H1 (cell line): ENCODE measurements at regions not wholly inside any gene's neighbourhood (a gene's known extent, or its start where the extent isn't known, plus 50 kb on each side); places are given as distances from the start of the nearest gene placed in this dataset.

Source experiments
- CTCF ChIA-PET: fragments of 300-600 bp; sonication (Branson Sonifier 250); formaldehyde crosslinking; loops from one replicate; lab custom pipeline; 2021; ENCODE audit not compliant: partially characterized antibody; lab: Charles Lee
- POLR2A ChIA-PET: fragments of 300-600 bp; sonication (Branson Sonifier 250); formaldehyde crosslinking; loops from one replicate; lab custom pipeline; 2021; ENCODE audit warnings: inconsistent platforms; ENCODE audit not compliant: partially characterized antibody; lab: Charles Lee
- DNase-seq, 2 experiments: peaks; one replicate each; pipeline versions ENCODE4 v3.0.0 to v3.0.0-alpha.2; 2010 to 2022; ENCODE audit warnings: low spot score in 2 of 2, low read depth in 1 of 2, mixed read lengths in 1 of 2
- FAIRE-seq: peaks from 2 replicates; lab custom pipeline; 2011; peaks lifted over from hg19 to GRCh38; lab: Jason Lieb, UNC
- H2AFZ ChIP-seq: 2 replicates; pipeline ENCODE4 v1.8.1; 2012; ENCODE audit warnings: low read length, inconsistent platforms
- H2AK5ac ChIP-seq: 2 replicates; pipeline ENCODE4 v1.6.1; 2013; ENCODE audit warnings: low read depth, low read length
- H2BK120ac ChIP-seq: replicated peaks from 2 replicates; pipeline ENCODE3; 2013; ENCODE audit warnings: low read depth, low read length, inconsistent platforms
- H2BK12ac ChIP-seq: 2 replicates; pipeline ENCODE4 v1.6.1; 2013; ENCODE audit warnings: low read depth, low read length
- H2BK15ac ChIP-seq: 2 replicates; pipeline ENCODE4 v1.6.1; 2013; ENCODE audit warnings: low read length
- H2BK20ac ChIP-seq: 2 replicates; pipeline ENCODE4 v1.6.1; 2013; ENCODE audit warnings: low read length
- H2BK5ac ChIP-seq: 2 replicates; pipeline ENCODE4 v1.6.1; 2013; ENCODE audit warnings: low read depth, low read length
- H3K14ac ChIP-seq: 2 replicates; pipeline ENCODE4 v1.6.1; 2013; ENCODE audit warnings: inconsistent platforms; ENCODE audit not compliant: insufficient read length
- H3K18ac ChIP-seq: 2 replicates; pipeline ENCODE4 v1.6.1; 2013; ENCODE audit warnings: low read length; ENCODE audit errors: extremely low read depth
- H3K23ac ChIP-seq: 2 replicates; pipeline ENCODE4 v1.6.1; 2013; ENCODE audit warnings: inconsistent platforms; ENCODE audit not compliant: insufficient read length
- H3K23me2 ChIP-seq: 2 replicates; pipeline ENCODE4 v1.6.1; 2013; ENCODE audit warnings: low read depth, low read length
- H3K27ac ChIP-seq: 2 replicates; pipeline ENCODE4 v1.6.1; 2011; ENCODE audit warnings: low read depth, low read length, inconsistent platforms
- H3K27me3 ChIP-seq, 4 experiments: replicated peaks in 1 of 4; 1 replicate in 1 of 4; 2 replicates in 3 of 4; pipeline versions ENCODE4 v1.6.1 to v1.8.1; 2011 to 2013; ENCODE audit warnings: low read length in 3 of 4, mild to moderate bottlenecking in 3 of 4, inconsistent platforms in 2 of 4, mixed read lengths in 2 of 4, moderate library complexity in 1 of 4; ENCODE audit not compliant: control insufficient read depth in 3 of 4, insufficient read depth in 3 of 4; ENCODE audit errors: extremely low read depth in 1 of 4
- H3K36me3 ChIP-seq, 4 experiments: 2 replicates each; pipeline versions ENCODE4 v1.6.1 to v1.8.1; 2011 to 2013; ENCODE audit warnings: mild to moderate bottlenecking in 4 of 4, low read length in 3 of 4, moderate library complexity in 2 of 4, control low read depth in 1 of 4, inconsistent platforms in 1 of 4; ENCODE audit not compliant: insufficient read depth in 4 of 4, control insufficient read depth in 2 of 4
- H3K4ac ChIP-seq: replicated peaks from 2 replicates; pipeline ENCODE3; 2013; ENCODE audit warnings: low read length, low read depth, mixed read lengths, inconsistent platforms; ENCODE audit not compliant: insufficient read length
- H3K4me1 ChIP-seq, 4 experiments: replicated peaks in 1 of 4; 1 replicate in 1 of 4; 2 replicates in 3 of 4; pipeline versions ENCODE4 v1.6.1 to v1.8.1; 2011 to 2013; ENCODE audit warnings: low read length in 3 of 4, inconsistent platforms in 2 of 4, mixed read lengths in 1 of 4; ENCODE audit not compliant: insufficient read depth in 4 of 4, control insufficient read depth in 3 of 4
- H3K4me2 ChIP-seq, 2 experiments: 2 replicates each; pipeline versions ENCODE4 v1.6.1 to v1.8.1; 2011 to 2013; ENCODE audit warnings: low read depth in 2 of 2, low read length in 2 of 2, control low read depth in 1 of 2, inconsistent platforms in 1 of 2, mild to moderate bottlenecking in 1 of 2; ENCODE audit not compliant: insufficient read depth in 1 of 2
- H3K4me3 ChIP-seq, 4 experiments: fragments of 200-600, 300-600 bp in 1 of 4; sonication (generic), shearing (Covaris generic), sonication (Bioruptor Twin) in 1 of 4; 2 replicates each; pipeline versions ENCODE4 v1.5.1 to v1.8.1; 2011 to 2016; ENCODE audit warnings: low read length in 4 of 4, low read depth in 3 of 4, control low read depth in 2 of 4, inconsistent platforms in 2 of 4, mild to moderate bottlenecking in 2 of 4, mixed read lengths in 1 of 4, moderate library complexity in 1 of 4; ENCODE audit not compliant: insufficient read depth in 2 of 4; ENCODE audit errors: extremely low read depth in 1 of 4
- H3K56ac ChIP-seq: replicated peaks from 2 replicates; pipeline ENCODE3; 2013; ENCODE audit warnings: low read depth, mild to moderate bottlenecking, mixed read lengths, low read length, inconsistent platforms; ENCODE audit not compliant: insufficient read length
- H3K79me1 ChIP-seq: 2 replicates; pipeline ENCODE4 v1.6.1; 2013; ENCODE audit warnings: low read depth, low read length, control low read depth
- H3K79me2 ChIP-seq, 2 experiments: 2 replicates each; pipeline versions ENCODE4 v1.6.1 to v1.8.1; 2012 to 2013; ENCODE audit warnings: low read length in 2 of 2, mild to moderate bottlenecking in 2 of 2, inconsistent platforms in 1 of 2; ENCODE audit not compliant: insufficient read depth in 2 of 2, control insufficient read depth in 1 of 2
- H3K9ac ChIP-seq, 4 experiments: replicated peaks in 1 of 4; 1 replicate in 1 of 4; 2 replicates in 3 of 4; pipeline versions ENCODE4 v1.6.1 to v1.8.1; 2011 to 2013; ENCODE audit warnings: low read depth in 3 of 4, low read length in 3 of 4, control low read depth in 2 of 4, mild to moderate bottlenecking in 2 of 4, moderate library complexity in 2 of 4, inconsistent platforms in 1 of 4; ENCODE audit errors: extremely low read depth in 1 of 4
- H3K9me3 ChIP-seq, 2 experiments: 2 replicates each; pipeline versions ENCODE4 v1.6.1 to v1.8.1; 2012 to 2013; ENCODE audit warnings: mild to moderate bottlenecking in 2 of 2, moderate library complexity in 2 of 2, control low read depth in 1 of 2, inconsistent platforms in 1 of 2, low read depth in 1 of 2, low read length in 1 of 2, mixed read lengths in 1 of 2; ENCODE audit not compliant: insufficient read depth in 2 of 2
- H4K20me1 ChIP-seq, 2 experiments: replicated peaks in 1 of 2; 2 replicates each; pipeline versions ENCODE3 to v1.8.1; 2011 to 2013; ENCODE audit warnings: inconsistent platforms in 2 of 2, low read length in 2 of 2, mild to moderate bottlenecking in 1 of 2; ENCODE audit not compliant: insufficient read depth in 2 of 2, control insufficient read depth in 1 of 2
- H4K5ac ChIP-seq: 2 replicates; pipeline ENCODE4 v1.6.1; 2013; ENCODE audit warnings: low read length, low read depth, mixed read lengths, inconsistent platforms; ENCODE audit not compliant: insufficient read length
- H4K8ac ChIP-seq: 2 replicates; pipeline ENCODE4 v1.8.0; 2013; ENCODE audit warnings: mild to moderate bottlenecking, moderate library complexity, low read length, inconsistent platforms; ENCODE audit not compliant: insufficient read depth; ENCODE audit errors: extremely low read depth
- H4K91ac ChIP-seq: replicated peaks from 2 replicates; pipeline ENCODE3; 2013; ENCODE audit warnings: low read length, mixed read lengths, inconsistent platforms; ENCODE audit not compliant: insufficient read length
- BCL11A ChIP-seq, 2 experiments: IDR thresholded peaks; one replicate each; pipeline ENCODE4 v1.6.1; 2011; ENCODE audit warnings: low read depth in 2 of 2, low read length in 2 of 2, mild to moderate bottlenecking in 2 of 2
- CEBPB ChIP-seq: IDR thresholded peaks from 2 replicates; pipeline ENCODE4 v1.6.1; 2012; ENCODE audit warnings: low read depth, low read length
- CTBP2 ChIP-seq: IDR thresholded peaks from 2 replicates; pipeline ENCODE4 v1.7.0; 2011; ENCODE audit warnings: borderline replicate concordance, mild to moderate bottlenecking, moderate library complexity, mixed read lengths, low read length; ENCODE audit not compliant: insufficient read depth, insufficient read length
- EP300 ChIP-seq, 2 experiments: IDR thresholded peaks; 1 replicate in 1 of 2; 2 replicates in 1 of 2; pipeline ENCODE4 v1.6.1; 2011 to 2012; ENCODE audit warnings: low read depth in 2 of 2, low read length in 2 of 2, mild to moderate bottlenecking in 2 of 2, borderline replicate concordance in 1 of 2, inconsistent platforms in 1 of 2, moderate library complexity in 1 of 2
- FOSL1 ChIP-seq: IDR thresholded peaks from 2 replicates; pipeline ENCODE4 v1.6.1; 2011; ENCODE audit warnings: mild to moderate bottlenecking, low read depth, low read length, moderate library complexity; ENCODE audit not compliant: insufficient read depth
- JUN ChIP-seq: IDR thresholded peaks from 2 replicates; pipeline ENCODE4 v1.6.1; 2011; ENCODE audit warnings: low read depth, mild to moderate bottlenecking, improper control_type of control experiment, low read length
- RNF2 ChIP-seq: fragments of 200-900, 300-1000 bp; sonication (generic); IDR thresholded peaks from 2 replicates; pipeline ENCODE4 v1.7.1; 2016; ENCODE audit warnings: borderline replicate concordance, low read depth, mild to moderate bottlenecking, antibody characterized with exemption, low read length; ENCODE audit not compliant: poor library complexity, severe bottlenecking; ENCODE audit errors: missing control alignments
- RXRA ChIP-seq: IDR thresholded peaks from 2 replicates; pipeline ENCODE4 v1.6.1; 2011; ENCODE audit warnings: low read depth, mild to moderate bottlenecking, low read length, moderate library complexity; ENCODE audit not compliant: insufficient read depth
- SAP30 ChIP-seq: fragments of 300-600 bp; sonication (generic); IDR thresholded peaks from 2 replicates; pipeline ENCODE4 v1.7.1; 2012; ENCODE audit warnings: low read length, moderate library complexity, mild to moderate bottlenecking, inconsistent platforms; ENCODE audit not compliant: insufficient read depth, insufficient replicate concordance
- SIRT6 ChIP-seq: IDR thresholded peaks from one replicate; pipeline ENCODE4 v1.7.1; 2012; ENCODE audit warnings: low read length, inconsistent platforms
- TEAD4 ChIP-seq: IDR thresholded peaks from 2 replicates; pipeline ENCODE4 v1.6.1; 2012; ENCODE audit warnings: low read depth, low read length, inconsistent platforms, mixed read lengths
- YY1 ChIP-seq: IDR thresholded peaks from 2 replicates; pipeline ENCODE4 v1.6.1; 2011; ENCODE audit warnings: low read depth, mild to moderate bottlenecking, low read length
- WGBS, 2 experiments: shearing (Covaris generic) in 1 of 2; methylation state at CpG; one replicate each; pipeline versions ENCODE4 v1.1.6 to v1.1.7; 2013 to 2015; ENCODE audit warnings: low lambda C conversion rate in 2 of 2, mixed read lengths in 2 of 2, inconsistent platforms in 1 of 2, low coverage in 1 of 2, missing lambda C conversion rate in 1 of 2; ENCODE audit not compliant: insufficient replicate concordance in 2 of 2, insufficient coverage in 1 of 2, insufficient read length in 1 of 2; ENCODE audit errors: extremely low coverage in 1 of 2, missing lambda C conversion rate in 1 of 2; 5-methylcytosine and 5-hydroxymethylcytosine counted together
- TF ChIP-seq, protein P1 (sequence below): IDR thresholded peaks from 2 replicates; pipeline ENCODE4 v1.6.1; 2012; ENCODE audit warnings: inconsistent platforms
- TF ChIP-seq, protein P2 (sequence below): IDR thresholded peaks from 2 replicates; pipeline ENCODE4 v1.6.1; 2011; ENCODE audit warnings: low read depth, mild to moderate bottlenecking, low read length; ENCODE audit not compliant: insufficient read depth

DNA sequence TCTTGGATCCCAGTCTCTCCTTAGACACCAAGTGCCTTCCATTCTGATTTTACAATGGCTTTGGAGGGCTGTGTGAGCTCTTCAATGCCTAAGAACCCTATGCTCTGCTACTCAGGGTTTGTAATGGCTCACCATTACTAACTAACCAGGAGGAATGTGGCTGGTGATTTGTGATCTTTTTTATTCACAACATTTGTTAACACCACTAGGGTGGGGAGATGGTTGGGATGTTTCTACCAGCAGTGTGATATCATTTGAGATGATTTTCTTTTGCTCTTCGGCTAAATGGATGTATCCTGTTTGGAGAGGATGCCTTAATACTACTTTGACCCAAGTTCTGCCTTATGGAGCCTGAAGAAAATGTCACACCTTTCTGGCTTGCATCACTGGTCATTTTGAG, 226.9 kb downstream of the MFSD1 start:
- Histone ChIP-seq H3K14ac (no peak overlapping the region), H2BK15ac (no peak overlapping the region), H2BK120ac (no peak overlapping the region), H4K5ac (no peak overlapping the region), H3K4me3 (no peak overlapping the region), H3K4me1 (no peaks in the 10 kb centered on the region), H4K91ac (no peak overlapping the region), H3K27ac (no peak overlapping the region), H2BK20ac (no peak overlapping the region), H3K56ac (no peak overlapping the region), H3K23ac (no peak overlapping the region), H3K36me3 (no peaks in the 10 kb centered on the region), H3K79me2 (no peaks in the 10 kb centered on the region), H2AK5ac (no peak overlapping the region), H2BK12ac (no peak overlapping the region), H4K8ac (no peak overlapping the region), H3K79me1 (no peaks in the 10 kb centered on the region), H3K23me2 (no peaks in the 10 kb centered on the region), H3K9me3 (no peaks in the 10 kb centered on the region), H3K4me2 (no peak overlapping the region), H2BK5ac (no peak overlapping the region), H3K9ac (no peak overlapping the region), H3K27me3 (no peaks in the 10 kb centered on the region), H3K18ac (no peak overlapping the region), H2AFZ (no peak overlapping the region), H4K20me1 (no peaks in the 10 kb centered on the region), H3K4ac (no peak overlapping the region)
- DNase-seq, result no peak
- POLR2A ChIA-PET, result no interaction called here
- WGBS, 2 experiments, result 86% methylated on average over 1 of the region's 1 CpG; no CpG with 5 or more reads in 1 of the 2 experiments
- no peak for FAIRE-seq
- CTCF ChIA-PET, result no interaction called here
- TF ChIP-seq RXRA (no peak), SAP30 (no peak), BCL11A (IDR thresholded peaks at IDR 0.05; ENCODE audit: low read depth in 2 of 2, low read length in 2 of 2) (no peak), JUN (no peak), RNF2 (no peak), EP300 (IDR thresholded peaks at IDR 0.05; ENCODE audit: borderline replicate concordance in 1 of 2, low read depth in 2 of 2, low read length in 2 of 2) (no peak), CEBPB (no peak), TEAD4 (no peak), SIRT6 (no peak), FOSL1 (no peak), YY1 (no peak), CTBP2 (no peak)
- TF ChIP-seq, protein P1, sequence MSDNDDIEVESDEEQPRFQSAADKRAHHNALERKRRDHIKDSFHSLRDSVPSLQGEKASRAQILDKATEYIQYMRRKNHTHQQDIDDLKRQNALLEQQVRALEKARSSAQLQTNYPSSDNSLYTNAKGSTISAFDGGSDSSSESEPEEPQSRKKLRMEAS, result no peak
- TF ChIP-seq, protein P2, sequence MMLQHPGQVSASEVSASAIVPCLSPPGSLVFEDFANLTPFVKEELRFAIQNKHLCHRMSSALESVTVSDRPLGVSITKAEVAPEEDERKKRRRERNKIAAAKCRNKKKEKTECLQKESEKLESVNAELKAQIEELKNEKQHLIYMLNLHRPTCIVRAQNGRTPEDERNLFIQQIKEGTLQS, result no peak
